Coronary artery (tissue), 2 donors: ENCODE measurements at regions not wholly inside any gene's neighbourhood (a gene's known extent, or its start where the extent isn't known, plus 50 kb on each side); places are given as distances from the start of the nearest gene placed in this dataset.

Experiments
- DNase-seq: peaks from one replicate; pipeline ENCODE4 v3.0.0-alpha.2; 2017; ENCODE audit warnings: low spot score
- H3K27ac ChIP-seq, 2 donors: fragments of 200-600 bp; sonication (generic); one replicate each; pipeline ENCODE4 v1.5.1; 2016 to 2019
- H3K4me3 ChIP-seq: fragments of 200-600 bp; sonication (generic); 2 replicates; pipeline ENCODE4 v1.5.1; 2016; ENCODE audit warnings: mild to moderate bottlenecking, moderate library complexity
- TF ChIP-seq, protein P1 (sequence below): fragments of 200-600 bp; sonication (generic); IDR thresholded peaks from one replicate; pipeline ENCODE4 v1.5.1; 2019; ENCODE audit warnings: antibody characterized with exemption

DNA sequence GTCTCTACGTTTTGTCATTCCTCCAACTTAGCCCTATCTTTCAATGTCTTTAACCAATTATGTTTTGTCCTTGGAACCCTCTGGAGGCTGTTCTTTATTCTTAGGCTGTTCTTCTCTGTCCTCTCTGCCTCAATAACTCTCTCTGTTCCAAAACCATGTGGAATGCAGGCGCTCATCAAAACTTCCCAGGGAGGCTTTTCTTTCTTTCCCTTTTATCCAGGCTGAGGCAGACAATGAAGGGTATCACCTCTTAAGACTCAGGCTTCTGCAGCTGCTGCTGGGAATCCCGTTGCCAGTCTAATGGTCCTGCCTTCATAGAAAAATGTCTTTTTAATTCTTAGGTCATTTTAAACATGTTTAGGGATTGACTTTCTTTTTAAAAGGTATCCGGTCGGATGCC, 544.7 kb downstream of the CDH26 start:
- no peak overlapping the region for H3K4me3 ChIP-seq
- no peak for DNase-seq
- TF ChIP-seq, protein P1, sequence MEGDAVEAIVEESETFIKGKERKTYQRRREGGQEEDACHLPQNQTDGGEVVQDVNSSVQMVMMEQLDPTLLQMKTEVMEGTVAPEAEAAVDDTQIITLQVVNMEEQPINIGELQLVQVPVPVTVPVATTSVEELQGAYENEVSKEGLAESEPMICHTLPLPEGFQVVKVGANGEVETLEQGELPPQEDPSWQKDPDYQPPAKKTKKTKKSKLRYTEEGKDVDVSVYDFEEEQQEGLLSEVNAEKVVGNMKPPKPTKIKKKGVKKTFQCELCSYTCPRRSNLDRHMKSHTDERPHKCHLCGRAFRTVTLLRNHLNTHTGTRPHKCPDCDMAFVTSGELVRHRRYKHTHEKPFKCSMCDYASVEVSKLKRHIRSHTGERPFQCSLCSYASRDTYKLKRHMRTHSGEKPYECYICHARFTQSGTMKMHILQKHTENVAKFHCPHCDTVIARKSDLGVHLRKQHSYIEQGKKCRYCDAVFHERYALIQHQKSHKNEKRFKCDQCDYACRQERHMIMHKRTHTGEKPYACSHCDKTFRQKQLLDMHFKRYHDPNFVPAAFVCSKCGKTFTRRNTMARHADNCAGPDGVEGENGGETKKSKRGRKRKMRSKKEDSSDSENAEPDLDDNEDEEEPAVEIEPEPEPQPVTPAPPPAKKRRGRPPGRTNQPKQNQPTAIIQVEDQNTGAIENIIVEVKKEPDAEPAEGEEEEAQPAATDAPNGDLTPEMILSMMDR: no peak
- H3K27ac ChIP-seq: no peak overlapping the region

- DNase-seq: no peak
- TF ChIP-seq, protein P1: no peak
- Histone ChIP-seq H3K4me3 (no peak overlapping the region), H3K27ac (no peak overlapping the region)
These were observed 547.2 kb downstream of the CDH26 start for GRCh38 chr20:60505423-60505822.

DNA sequence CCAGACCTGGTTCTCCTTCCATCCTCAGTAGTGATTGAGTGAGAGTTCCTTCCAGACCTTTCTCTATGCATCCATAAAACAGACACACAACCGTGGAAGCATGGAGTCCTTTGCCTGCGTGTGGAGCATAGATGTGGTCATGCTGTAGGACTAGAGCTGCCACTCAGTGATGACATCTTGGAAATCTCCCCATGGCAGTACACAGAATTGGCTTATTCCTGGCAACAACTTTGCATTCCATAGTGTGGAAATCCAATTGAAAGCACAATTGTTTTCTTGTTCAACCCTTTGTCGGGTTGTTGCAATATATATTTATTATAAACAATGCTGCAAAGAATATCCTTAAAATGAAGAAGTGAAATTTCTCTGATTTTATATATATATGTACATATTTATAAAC, 547.8 kb downstream of the CDH26 start:
- no peak overlapping the region for H3K27ac ChIP-seq
- no peak overlapping the region for H3K4me3 ChIP-seq
- DNase-seq: no peak
- TF ChIP-seq, protein P1: no peak

DNA sequence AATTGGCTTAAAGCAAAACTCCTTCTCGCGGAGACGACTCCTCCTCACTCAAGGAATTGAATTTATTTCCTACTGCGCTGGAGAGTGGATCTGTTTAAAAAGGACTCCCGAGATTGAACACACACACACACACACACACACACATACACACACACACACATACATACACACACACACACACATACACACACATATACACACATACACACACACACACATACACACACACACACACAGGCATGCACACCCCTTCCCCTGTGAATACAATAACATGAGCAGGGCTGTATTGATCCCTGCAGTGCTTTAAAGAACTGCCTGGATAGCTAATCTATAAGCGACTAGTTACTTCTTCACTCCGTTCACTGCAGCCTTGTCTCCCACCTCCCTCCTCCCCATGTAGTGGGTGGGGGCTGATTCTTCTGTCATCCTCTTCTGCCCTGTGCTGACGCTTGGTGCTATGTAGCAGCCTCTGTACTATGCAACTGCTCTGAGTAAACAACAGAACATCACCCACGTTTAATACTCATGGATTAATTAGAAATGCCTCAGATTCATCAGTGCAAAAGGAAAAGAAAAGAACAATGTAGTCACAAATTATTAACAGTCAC, 549.0 kb downstream of the CDH26 start:
- DNase-seq: no peak
- TF ChIP-seq, protein P1: no peak
- Histone ChIP-seq H3K27ac (no peak overlapping the region), H3K4me3 (no peak overlapping the region)

GRCh38 chr20:60509407-60509806, 551.2 kb downstream of the CDH26 start:
- DNase-seq: no peak
- TF ChIP-seq, protein P1: no peak
- Histone ChIP-seq H3K4me3 (no peak overlapping the region), H3K27ac (no peak overlapping the region)

GRCh38 chr20:60510356-60510755, 552.1 kb downstream of the CDH26 start:
- Histone ChIP-seq H3K4me3 (no peak overlapping the region), H3K27ac (no peak overlapping the region)
- DNase-seq: no peak
- TF ChIP-seq, protein P1: no peak

- Histone ChIP-seq H3K27ac (no peak overlapping the region), H3K4me3 (no peak overlapping the region)
- no peak for DNase-seq
- TF ChIP-seq, protein P1: no peak
These were observed 554.2 kb downstream of the CDH26 start for GRCh38 chr20:60512443-60512842.
